ENCODE measurements at regions not wholly inside any gene's neighbourhood (a gene's known extent, or its start where the extent isn't known, plus 50 kb on each side); places are given as distances from the start of the nearest gene placed in this dataset.

DNA sequence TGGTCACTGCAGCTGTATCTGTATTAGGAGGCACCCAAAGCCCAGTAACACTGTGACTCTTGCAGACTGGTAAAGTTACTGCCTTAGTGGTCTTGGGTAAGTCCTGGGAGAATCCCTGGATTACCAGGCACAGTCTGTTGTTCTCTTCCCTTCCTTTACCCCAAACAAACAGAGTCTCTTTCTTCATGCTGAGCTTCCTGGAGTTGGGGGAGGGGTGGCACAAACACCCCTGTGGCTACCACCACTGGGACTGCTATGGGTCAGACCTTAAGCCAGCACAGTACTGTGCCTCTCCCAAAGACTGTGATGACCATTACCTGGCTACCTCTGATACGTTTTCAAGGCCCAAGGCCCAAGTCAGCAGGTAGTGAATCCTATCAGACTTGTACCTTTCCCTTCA lies 59.9 kb upstream of the FAM3C start:
- ATAC-seq = no peak
- TF ChIP-seq, protein P1, sequence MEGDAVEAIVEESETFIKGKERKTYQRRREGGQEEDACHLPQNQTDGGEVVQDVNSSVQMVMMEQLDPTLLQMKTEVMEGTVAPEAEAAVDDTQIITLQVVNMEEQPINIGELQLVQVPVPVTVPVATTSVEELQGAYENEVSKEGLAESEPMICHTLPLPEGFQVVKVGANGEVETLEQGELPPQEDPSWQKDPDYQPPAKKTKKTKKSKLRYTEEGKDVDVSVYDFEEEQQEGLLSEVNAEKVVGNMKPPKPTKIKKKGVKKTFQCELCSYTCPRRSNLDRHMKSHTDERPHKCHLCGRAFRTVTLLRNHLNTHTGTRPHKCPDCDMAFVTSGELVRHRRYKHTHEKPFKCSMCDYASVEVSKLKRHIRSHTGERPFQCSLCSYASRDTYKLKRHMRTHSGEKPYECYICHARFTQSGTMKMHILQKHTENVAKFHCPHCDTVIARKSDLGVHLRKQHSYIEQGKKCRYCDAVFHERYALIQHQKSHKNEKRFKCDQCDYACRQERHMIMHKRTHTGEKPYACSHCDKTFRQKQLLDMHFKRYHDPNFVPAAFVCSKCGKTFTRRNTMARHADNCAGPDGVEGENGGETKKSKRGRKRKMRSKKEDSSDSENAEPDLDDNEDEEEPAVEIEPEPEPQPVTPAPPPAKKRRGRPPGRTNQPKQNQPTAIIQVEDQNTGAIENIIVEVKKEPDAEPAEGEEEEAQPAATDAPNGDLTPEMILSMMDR (IDR thresholded peaks at IDR 0.05) = no peak

GRCh38 chr7:121452389-121452788 lies 56.3 kb upstream of the FAM3C start:
- no peak for ATAC-seq
- Histone ChIP-seq H3K4me1 (peaks cover 0 to 4% of the 10 kb centered on the region in 2 donors), H3K27ac (no peak overlapping the region), H3K27me3 (no peaks in the 10 kb centered on the region), H3K9me3 (no peaks in the 10 kb centered on the region), H3K4me3 (no peak overlapping the region), H3K36me3 (no peaks in the 10 kb centered on the region)
- no peak for DNase-seq
- intact Hi-C loops (cut with DNase I) = no loop called here
- TF ChIP-seq, protein P1 (IDR thresholded peaks at IDR 0.05) = no peak

More for the DNA sequence above, 59.9 kb upstream of the FAM3C start:
- H3K36me3 ChIP-seq = no peaks in the 10 kb centered on the region
- H3K4me3 ChIP-seq = no peak overlapping the region
- no peaks in the 10 kb centered on the region for H3K27me3 ChIP-seq
- H3K4me1 ChIP-seq = no peaks in the 10 kb centered on the region
- intact Hi-C loops (cut with DNase I) = no loop called here
- H3K27ac ChIP-seq = no peak overlapping the region
- DNase-seq = no peak
- no peaks in the 10 kb centered on the region for H3K9me3 ChIP-seq

DNA sequence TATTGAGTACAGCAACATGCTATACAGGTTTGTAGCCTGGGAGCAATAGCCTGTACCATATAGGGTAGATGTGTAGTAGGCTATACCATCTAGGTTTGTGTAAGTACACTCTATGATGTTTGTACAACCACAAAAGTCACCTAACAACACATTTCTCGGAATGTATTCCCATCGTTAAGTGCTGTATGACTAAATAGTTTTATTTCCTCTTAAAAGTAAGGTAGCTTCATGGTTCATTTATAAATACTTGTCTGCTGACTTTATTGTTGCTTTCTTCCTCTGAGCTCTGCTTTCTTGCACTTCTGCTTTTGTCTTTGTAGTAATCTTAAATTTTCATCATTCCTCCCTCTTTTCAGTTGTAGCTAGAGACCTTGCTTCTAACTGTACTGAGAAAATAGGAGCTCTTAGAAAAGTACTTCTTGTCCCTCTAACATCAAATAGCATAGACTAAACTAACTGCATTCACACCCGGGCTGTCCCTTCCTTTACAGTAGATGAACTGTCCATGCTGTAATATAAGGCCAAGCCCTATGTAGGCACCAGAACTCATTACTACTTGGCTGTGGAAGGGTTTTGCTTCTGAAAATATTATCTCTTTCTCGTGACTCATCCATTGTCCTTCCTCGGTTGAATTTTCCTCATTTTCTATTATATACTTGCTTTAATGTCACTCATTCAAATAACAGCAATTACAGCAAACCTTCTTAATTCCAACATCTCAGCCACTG lies 55.4 kb upstream of the FAM3C start:
- H3K4me1 ChIP-seq = peaks cover 0 to 4% of the 10 kb centered on the region in 2 donors
- no peak overlapping the region for H3K27ac ChIP-seq
- intact Hi-C loops (cut with DNase I) = no loop called here
- TF ChIP-seq, protein P1 (IDR thresholded peaks at IDR 0.05) = no peak
- DNase-seq (no peak), ATAC-seq (no peak)
- no peaks in the 10 kb centered on the region for H3K36me3 ChIP-seq
- no peaks in the 10 kb centered on the region for H3K27me3 ChIP-seq
- no peaks in the 10 kb centered on the region for H3K9me3 ChIP-seq
- no peak overlapping the region for H3K4me3 ChIP-seq

DNA sequence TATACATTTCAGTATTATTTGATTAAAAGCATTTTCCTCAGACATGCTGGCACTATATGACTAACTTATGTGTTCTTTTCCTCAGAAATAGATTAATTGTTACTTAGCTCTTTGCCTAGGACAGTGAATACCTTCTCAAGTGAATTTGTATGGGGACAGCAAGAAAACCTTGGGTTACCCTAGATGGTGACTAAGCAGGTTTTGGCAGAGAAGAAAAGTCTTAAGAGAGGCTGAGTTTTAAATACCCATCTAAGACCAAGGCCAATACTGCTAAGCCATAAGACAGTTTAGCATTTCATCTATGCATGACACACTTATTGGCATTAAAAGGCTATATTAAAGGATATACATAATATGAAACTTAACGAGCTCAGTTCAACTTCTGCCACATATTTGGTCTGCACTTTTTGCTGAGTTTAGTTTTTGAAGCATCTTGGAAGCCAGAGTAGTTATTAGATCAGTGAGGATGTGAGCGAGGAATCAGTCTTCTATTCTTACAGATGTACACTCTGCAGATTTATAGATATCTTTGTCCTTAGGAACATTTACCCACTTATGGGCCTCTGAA lies 54.6 kb upstream of the FAM3C start:
- Histone ChIP-seq H3K4me1 (peaks cover 0 to 4% of the 10 kb centered on the region in 2 donors), H3K27ac (no peak overlapping the region), H3K27me3 (no peaks in the 10 kb centered on the region), H3K9me3 (no peaks in the 10 kb centered on the region), H3K36me3 (no peaks in the 10 kb centered on the region), H3K4me3 (no peak overlapping the region)
- no peak for ATAC-seq
- intact Hi-C loops (cut with DNase I) = no loop called here
- TF ChIP-seq, protein P1 (IDR thresholded peaks at IDR 0.05) = no peak
- no peak for DNase-seq

DNA sequence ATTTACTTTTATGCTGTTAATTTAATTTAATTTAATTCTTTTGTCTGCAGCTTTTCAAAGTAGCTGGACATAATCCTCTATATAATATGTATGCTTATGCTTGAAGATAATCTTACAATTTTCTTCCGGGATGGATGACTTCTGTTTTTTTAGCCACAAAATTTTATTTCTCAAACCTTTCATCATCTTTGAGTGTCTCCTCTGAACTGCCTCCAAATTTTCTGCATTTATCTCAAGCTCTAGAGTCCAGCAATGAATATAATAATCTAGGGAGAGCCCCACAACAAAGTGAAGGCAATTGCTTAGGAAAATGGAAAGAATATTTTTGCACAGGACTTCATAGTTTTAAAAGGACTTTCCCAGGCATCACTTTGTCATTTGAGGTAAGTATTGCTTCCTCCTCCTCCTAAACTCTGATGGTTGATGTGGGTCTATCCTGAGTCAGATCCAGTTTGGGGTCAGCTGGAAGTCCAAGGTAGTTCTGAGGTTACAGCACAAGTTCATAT lies 53.7 kb upstream of the FAM3C start:
- H3K27me3 ChIP-seq = no peaks in the 10 kb centered on the region
- intact Hi-C loops (cut with DNase I) = no loop called here
- no peaks in the 10 kb centered on the region for H3K9me3 ChIP-seq
- peaks cover 0 to 4% of the 10 kb centered on the region in 2 donors for H3K4me1 ChIP-seq
- H3K36me3 ChIP-seq = no peaks in the 10 kb centered on the region
- no peak for ATAC-seq
- H3K27ac ChIP-seq = no peak overlapping the region
- TF ChIP-seq, protein P1 (IDR thresholded peaks at IDR 0.05) = no peak
- no peak overlapping the region for H3K4me3 ChIP-seq
- DNase-seq = no peak
